Activated CD8-positive, alpha-beta memory T cell treated with anti-CD3 and anti-CD28 coated beads for 4 hours (primary cell): ENCODE measurements at regions not wholly inside any gene's neighbourhood (a gene's known extent, or its start where the extent isn't known, plus 50 kb on each side); places are given as distances from the start of the nearest gene placed in this dataset.
"Not testable (repeated sequence)": the region's sequence is repeated elsewhere in the genome, so short reads cannot be mapped to it uniquely, and the experiment has no call there.

ENCODE experiments used
- DNase-seq, 2 donors: peaks; one replicate each; pipeline ENCODE4 v3.0.0-alpha.2; 2020; ENCODE audit warnings: low read depth in 2 of 2

- no peak for DNase-seq
Observed at GRCh38 chr1:196160066-196160795, 448.0 kb downstream of the KCNT2 start.

- no peak for DNase-seq
Observed at GRCh38 chr1:196155586-196155985, 452.7 kb downstream of the KCNT2 start.

- DNase-seq, result no peak
Observed at GRCh38 chr1:196152975-196153374, 455.3 kb downstream of the KCNT2 start.

GRCh38 chr1:196152086-196152485 is 456.2 kb downstream of the KCNT2 start:
- no peak for DNase-seq

GRCh38 chr1:196148367-196148970 is 459.8 kb downstream of the KCNT2 start:
- DNase-seq, result no peak

GRCh38 chr1:196147530-196147929 is 460.7 kb downstream of the KCNT2 start:
- DNase-seq, result no peak

- DNase-seq, result not testable (repeated sequence)
Observed at GRCh38 chr1:196145151-196145550, 463.1 kb downstream of the KCNT2 start.

- DNase-seq, result no peak
Observed at GRCh38 chr1:196144588-196144987, 463.7 kb downstream of the KCNT2 start.

- DNase-seq, result no peak
Observed at GRCh38 chr1:196143602-196144342, 464.5 kb downstream of the KCNT2 start.

- no peak for DNase-seq
Observed at GRCh38 chr1:196142111-196142640, 466.1 kb downstream of the KCNT2 start.

GRCh38 chr1:196136396-196136795 is 471.8 kb downstream of the KCNT2 start:
- DNase-seq, result no peak

GRCh38 chr1:196131691-196132090 is 476.5 kb downstream of the KCNT2 start:
- DNase-seq, result no peak

GRCh38 chr1:196128835-196129234 is 479.4 kb downstream of the KCNT2 start:
- no peak for DNase-seq

- no peak for DNase-seq
Observed at GRCh38 chr1:196121181-196121580, 487.1 kb downstream of the KCNT2 start.

GRCh38 chr1:196115646-196116045 is 492.6 kb downstream of the KCNT2 start:
- DNase-seq, result no peak

GRCh38 chr1:196114193-196114592 is 494.0 kb downstream of the KCNT2 start:
- no peak for DNase-seq

GRCh38 chr1:196108990-196109389 is 499.2 kb downstream of the KCNT2 start:
- not testable (repeated sequence) for DNase-seq

- no peak for DNase-seq
Observed at GRCh38 chr1:196105901-196106300, 502.3 kb downstream of the KCNT2 start.

GRCh38 chr1:196102826-196103225 is 505.4 kb downstream of the KCNT2 start:
- no peak for DNase-seq

GRCh38 chr1:196098000-196098399 is 510.2 kb downstream of the KCNT2 start:
- DNase-seq, result no peak

- no peak for DNase-seq
Observed at GRCh38 chr1:196094821-196095220, 513.4 kb downstream of the KCNT2 start.

GRCh38 chr1:196091397-196092135 is 516.7 kb downstream of the KCNT2 start:
- DNase-seq, result no peak
